HG03575 (cell line): ENCODE measurements at regions not wholly inside any gene's neighbourhood (a gene's known extent, or its start where the extent isn't known, plus 50 kb on each side); places are given as distances from the start of the nearest gene placed in this dataset.

ENCODE experiments used
- ATAC-seq: cut with Tn5 transposase; IDR thresholded peaks from one replicate; pipeline ENCODE4 v1.9.1; 2021; ENCODE audit not compliant: unreplicated experiment, insufficient number of reproducible peaks, low FRiP score; ENCODE audit errors: extremely low read depth

DNA sequence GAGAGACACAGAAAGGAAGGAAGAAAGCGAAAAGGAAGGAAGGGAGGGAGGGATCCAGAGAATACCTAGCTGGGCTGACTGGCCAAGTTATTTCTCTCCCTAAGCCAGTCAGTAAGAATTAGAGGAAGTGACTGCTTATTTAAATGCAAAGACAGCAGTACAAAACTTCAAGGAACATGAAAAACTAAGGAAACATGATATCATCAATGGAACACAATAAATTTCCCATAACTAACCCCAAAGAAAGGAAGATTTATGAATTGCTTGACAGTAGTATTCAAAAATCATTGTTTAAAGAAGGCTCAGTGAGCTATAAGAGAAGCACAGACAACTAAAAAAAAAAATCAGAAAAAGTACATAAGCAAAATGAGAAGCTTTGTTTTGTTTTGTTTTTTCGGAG is 252.3 kb upstream of the SASH1 start:
- no peak for ATAC-seq

DNA sequence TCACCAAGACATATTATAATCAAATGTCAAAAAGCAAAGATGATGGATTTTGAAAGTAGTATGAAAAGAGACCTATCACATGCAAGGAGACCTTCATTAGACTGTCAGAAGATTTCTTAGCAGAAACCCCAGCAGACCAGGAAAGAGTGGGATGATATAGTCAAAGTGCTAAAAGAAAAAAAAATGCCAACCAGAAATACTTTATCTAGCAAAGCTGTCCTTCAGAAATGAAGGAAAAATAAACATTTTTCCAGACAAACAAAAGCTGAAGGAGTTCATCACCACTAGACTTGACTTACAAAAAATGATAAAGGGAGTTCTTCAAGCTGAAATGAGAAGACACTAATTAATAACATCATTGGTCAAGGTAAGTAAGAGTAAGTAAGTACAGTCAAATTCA is 251.2 kb upstream of the SASH1 start:
- ATAC-seq = no peak

DNA sequence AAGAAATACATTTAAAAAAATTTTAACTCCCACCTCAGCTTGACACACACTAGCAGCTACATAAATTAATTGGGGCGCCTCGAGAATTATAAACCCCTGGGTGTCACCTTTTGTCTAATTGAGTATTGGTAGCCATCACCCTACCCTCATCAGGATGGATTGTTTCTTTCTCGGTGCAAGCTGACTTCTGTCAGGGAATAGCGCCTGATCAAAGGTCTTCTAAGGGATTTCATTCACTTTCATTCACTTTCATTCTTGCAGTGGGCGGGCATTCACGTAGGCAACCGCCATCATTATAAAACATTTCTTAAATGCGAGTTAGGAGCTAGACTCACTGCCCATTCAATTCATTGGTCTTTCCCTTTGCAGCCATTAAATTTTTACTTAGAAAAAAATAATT is 239.2 kb upstream of the SASH1 start:
- ATAC-seq = no peak

DNA sequence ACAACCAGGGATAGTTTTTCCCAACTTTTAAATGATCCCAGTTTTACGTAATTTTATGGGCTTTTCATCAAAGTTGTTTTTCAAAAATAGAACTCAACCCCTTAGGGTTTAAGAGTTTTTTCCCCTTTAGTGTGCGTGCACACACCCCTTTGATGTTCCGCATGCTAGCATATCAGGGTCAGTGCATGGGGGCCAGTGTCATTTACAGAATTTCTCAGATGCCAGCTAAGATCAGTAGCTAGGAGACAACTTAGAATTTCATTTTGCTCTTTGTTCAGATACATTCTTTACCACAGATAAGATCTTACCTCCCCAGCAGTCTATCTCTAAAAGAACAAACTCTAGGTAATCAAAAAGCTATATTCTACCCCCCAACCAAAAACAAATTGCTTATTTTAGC is 238.5 kb upstream of the SASH1 start:
- no peak for ATAC-seq

DNA sequence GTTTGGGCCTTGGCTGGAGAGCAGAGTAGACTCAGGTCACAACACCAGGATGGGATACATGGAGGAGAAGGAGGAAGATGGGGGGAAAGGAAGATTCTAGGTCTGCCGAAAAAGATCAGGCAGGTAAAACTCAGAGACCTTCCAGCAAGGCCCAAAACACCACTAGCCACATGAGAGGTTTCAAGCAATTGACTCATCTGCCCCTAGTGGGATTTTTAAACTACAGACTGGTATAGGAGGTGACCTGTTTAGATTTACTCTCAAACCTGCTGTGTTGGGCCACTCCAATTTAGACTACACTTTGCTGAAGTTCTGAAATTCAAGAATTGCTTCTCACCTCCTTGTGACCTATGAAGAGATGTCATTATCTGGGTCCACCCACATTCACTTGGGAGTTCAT is 236.9 kb upstream of the SASH1 start:
- ATAC-seq = no peak

DNA sequence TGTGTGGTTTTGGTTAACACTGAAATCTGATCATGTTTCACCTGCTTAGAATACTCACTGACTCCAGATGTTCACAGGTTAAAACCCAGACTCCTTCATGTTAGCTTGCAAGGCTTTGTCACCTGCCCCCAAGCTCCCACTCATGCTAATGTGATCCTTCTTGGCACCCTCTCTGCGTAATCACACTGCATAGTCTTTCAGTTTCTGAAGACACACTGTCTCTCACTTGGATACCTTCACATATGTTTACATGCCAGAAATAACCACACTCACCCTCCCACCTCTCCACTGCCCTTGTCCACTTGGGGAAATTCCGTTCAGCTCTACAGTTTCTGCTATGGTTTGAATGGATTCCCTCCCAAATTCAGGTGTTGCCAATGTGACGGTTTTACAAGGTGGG is 234.7 kb upstream of the SASH1 start:
- ATAC-seq = no peak

DNA sequence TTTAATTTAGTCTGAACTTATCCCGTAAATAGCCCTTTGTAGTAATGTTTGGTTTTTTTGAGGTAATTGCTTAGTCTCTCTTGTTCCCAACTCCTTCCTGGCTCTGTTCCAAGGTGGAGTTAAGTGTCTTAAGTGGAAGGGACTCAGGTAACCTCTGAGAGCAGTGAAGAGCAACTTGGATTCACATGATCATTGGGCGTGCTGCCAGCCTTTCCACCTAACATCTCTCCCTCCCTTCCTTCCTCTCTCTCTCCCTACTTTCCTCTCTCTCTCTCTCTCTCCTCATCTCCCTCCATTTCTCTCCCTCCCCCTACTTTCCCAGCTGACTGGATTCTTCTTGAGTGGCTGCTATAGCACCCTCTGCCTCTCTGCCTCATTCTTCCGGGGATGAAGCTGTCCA is 232.9 kb upstream of the SASH1 start:
- no peak for ATAC-seq

DNA sequence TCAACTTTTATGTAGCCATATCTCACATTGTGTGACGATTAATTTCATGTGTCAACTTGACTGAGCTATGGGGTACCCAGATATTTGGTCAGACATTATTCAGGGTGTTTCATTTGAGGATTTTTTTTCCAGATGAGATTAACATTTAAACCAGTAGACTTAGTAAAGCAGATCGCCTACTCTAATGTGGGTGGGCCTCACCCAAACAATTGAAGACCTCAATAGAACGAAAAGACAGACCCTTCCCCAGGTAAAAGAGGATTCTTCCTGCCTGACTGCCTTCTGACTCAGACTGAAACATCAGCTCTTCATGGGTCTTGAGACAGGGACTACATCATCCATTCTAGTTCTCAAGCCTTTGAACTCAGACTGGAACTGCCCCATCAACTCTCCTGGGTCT is 231.7 kb upstream of the SASH1 start:
- ATAC-seq = no peak

DNA sequence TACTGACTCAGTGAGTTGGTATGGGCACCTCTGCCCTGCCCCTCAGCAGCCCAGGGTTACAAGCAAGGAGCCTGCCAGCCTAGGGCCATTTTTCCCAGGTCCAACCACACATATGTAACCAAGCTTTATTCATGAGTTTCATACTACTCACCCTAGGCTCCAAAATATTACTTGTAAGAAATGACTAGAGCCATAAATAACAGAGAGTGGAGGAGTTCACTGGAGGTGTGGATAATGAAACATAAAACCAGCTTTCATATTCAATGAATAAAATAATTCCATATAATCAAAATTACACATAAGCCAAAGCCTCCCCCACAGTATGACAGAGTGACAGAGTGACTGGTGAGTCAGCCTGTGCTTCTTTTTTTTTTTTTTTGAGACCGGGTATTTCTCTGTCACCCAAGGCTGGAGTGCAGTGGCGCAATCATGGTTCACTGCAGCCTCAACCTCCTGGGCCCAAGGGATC is 229.8 kb upstream of the SASH1 start:
- no peak for ATAC-seq

DNA sequence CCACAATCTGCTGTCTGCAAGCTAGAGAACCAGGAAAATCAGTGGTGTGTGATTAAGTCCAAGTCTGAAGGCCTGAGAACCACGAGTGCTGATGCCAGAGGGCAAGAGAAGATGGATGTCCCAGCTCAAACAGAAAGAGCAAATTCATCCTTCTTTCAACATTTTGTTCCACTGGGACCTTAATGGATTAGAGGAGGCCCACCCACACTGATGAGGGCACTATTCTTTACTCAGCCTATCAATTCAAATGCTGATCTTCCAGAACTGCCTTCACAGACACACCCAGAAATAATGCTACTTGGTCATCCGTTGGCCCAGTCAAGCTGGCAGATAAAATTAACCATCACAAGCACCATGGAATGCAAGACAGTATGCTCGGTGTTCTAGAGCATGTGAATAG is 226.6 kb upstream of the SASH1 start:
- no peak for ATAC-seq

DNA sequence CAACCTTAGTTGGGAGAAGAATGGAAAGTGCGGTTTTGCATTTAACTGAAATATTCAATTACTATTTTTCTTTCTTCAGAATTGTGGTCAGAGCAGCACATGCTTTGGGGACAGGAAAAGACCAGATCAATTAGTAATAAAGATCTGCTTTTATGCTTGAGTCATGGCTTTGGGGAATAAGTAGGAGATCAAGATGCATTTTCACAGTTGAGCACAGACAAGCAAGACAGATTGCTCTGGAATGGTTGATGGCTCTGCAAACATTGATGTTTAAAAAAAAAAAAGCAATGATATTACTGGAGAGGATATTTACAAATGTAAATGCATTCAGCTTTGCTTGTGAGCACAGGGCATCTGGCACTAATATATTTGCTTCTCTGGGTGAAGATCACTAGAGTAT is 224.4 kb upstream of the SASH1 start:
- no peak for ATAC-seq

DNA sequence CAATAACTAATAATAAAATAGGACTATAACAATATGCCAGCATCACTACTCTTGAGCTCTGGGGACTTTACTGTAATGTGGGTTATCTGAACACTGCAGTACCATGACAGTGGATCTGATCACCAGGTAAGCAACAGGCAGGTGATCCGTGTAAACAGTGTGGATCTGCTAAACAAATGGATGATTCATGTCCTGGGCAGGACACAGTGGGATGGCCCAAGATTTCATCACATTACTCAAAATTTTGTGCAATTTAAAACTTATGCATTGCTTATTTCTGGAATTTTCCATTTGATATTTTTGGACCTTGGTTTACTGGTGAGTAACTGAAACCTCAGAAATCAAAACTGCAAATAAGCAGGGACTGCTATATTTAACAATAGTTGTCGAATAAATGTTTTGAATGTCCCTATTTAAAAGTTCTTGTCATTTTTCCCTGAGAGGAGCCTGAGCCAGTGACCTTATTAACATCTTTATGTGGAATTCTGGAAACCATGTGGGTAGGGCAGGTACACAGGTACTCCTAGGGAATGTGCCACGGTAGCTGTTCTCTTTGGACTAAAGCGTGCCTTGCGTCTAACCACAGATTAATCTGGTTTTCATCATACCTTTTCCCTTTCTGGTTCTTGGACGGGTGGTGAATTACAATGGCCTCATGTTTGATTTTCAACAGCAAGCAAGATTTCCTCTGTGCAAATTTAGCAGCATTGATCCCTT is 214.5 kb upstream of the SASH1 start:
- ATAC-seq = no peak

DNA sequence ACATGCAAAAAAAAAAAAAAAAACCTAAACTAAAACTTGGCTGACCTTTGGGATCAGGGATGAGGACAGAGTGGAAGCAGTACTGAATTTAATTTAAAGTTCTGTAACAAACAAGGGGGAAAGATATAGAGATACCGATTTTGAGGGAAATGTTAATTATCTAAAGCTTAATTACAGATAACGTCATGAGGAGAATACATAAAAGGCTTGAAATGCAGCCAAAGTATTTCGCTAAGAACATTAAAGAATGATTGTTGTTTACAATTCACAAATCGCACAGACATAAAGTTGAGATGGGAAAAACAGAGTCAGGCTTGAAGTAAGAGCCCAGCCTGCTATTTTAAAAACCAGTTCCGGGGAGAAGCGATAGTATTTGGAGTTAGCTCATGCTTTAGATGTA is 208.0 kb upstream of the SASH1 start:
- no peak for ATAC-seq

DNA sequence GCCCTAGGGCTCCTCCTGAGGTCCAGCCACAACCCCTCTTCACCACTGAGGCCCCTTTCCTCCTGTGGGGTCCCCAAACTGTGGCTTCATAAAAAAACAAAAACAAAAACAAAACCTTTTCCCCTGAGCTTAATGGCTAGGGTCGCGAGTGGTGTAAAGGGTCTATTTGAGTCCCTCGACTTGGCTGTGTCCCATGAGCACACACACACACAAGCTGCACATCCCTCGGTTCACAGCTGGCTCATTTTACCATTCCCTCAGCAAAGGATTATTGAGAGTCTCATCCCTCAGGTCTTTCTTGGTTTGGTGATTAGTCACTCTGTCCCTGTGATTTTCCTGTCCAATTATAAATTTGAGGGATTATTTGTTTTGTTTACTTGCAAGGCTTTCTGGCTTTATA is 206.1 kb upstream of the SASH1 start:
- no peak for ATAC-seq

DNA sequence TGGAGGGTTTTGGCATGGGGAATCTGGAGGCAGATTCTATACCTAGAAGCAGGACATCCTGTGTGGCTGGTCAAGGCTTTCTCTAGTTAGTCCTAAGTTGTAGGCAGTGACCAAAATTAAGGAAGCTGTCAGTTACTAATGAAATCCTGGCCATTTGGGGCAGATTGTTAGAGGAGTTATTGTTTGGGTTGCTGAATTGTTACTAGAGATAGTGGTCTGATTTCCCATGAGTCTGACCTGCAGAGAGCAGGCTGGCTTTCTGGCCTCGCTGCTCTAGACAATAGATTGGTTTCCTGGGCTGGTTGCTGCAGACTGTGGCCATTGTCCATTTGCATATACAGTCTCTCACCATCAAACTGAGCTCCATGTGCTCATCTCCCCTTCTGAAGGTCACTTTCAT is 205.0 kb upstream of the SASH1 start:
- ATAC-seq = no peak

DNA sequence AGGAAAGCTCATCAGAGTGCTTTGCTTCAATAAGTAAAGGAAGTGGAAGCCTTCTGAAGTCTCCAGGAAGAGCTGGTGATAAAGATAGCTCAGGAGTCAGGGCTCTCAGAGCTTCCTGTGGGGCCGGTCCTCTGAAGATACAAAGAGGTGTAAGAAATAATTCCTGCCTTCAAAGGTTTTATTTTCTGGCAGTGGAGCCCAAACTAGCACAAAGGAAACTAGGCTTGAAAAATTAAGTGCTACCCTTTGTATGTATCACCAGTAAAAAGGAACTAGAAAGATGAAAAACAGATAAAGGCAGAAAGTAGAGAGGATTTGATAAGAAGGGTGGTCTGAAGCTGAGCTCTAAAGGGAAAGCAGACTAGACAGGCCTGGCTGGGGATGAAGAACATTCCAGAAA is 204.1 kb upstream of the SASH1 start:
- no peak for ATAC-seq

DNA sequence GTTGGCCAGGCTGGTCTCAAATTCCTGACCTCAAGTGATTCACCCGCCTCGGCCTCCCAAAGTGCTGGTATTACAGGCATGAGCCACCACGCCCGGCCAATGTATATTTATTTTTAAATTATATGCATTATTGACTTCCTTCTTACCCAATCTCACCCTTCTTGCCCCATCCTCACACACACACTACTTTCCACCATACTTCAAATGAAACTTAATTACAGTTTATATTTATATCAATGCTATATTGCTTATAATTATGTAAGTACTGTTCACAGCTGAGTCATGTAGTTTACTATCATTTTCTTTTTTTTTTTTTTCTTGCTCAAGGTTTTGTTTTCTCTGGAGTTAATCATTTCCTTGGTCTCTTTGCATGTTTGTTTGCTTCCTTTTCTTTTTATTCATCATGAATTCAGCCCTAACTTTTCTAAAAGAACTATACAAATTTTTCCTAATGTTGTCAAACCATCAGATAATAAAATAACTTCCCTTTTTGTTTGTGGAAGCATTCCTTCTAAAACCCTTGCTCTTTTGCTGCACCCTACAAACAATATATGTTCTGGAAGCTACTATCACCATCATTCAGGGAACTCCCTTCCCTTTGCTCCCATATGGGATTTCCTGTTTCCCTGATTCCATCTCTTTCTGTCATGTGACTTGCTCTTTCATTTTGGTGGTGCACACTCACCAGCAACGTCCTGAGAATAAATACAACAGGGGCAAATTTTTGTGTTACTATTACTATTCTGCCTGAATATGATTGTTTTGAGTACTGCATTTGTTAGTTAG is 201.7 kb upstream of the SASH1 start:
- no peak for ATAC-seq

DNA sequence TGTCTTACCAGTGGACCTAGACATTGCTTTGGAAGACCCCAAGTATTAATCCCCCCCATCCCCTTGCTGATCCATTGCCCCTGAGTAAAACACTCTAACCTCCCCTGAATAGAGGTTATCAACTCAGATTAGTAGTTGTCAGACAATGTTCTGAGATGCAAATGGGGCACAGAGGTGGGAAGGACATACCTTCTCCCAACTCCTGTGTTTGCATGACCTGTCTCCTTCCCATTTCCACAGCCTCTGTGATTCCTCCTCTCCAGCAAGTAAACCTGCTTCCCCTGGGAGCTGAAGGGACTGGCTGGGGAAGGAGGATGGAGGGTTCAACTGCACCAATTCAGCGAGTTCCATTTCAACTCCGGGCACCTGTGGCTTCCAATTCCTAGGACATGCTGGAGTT is 199.8 kb upstream of the SASH1 start:
- ATAC-seq = no peak

DNA sequence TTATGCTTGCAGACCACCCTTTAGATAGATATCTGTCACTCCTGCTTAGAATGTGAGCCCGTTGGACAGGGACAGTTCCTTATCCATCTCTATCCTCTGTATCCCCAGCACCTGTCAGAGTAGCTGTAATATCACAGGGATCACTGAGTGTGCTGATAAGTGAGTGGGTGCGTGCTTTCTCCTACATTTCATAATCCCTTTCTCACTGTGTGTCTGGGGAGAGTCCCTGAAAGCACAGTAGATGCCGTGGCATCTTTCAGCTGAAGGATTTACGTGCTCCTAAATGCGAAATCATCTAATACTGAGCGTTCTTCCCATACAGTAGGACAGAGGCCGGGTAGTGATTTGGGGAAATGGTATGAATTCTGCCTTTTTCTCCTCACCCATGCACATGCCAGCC is 198.9 kb upstream of the SASH1 start:
- no peak for ATAC-seq

DNA sequence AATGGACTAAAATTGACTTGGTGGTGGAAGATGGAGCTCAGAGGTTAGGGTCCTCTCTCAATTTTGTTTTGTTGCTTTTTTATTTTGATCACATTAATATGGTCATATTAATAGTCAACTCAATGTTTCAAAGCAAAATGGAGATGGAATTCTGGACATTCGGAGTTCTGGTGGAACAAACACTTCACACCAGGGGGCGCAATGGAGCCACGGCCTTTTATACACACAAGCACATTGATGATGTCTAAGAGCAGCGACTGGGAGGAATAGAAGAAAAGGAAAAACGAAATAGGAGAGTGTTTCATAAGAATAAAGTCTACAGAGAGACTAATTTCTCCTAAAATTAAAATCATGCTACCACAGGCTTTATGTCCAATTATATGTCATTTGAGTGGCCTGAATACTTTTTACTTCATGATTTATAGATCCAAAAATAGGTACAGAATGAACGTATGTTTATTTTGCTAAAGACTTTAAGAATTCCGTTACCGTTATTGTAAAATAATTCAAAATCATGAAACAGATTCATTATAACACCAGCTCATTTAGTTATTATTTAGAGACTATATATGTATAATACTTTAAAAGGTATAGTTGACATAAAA is 197.6 kb upstream of the SASH1 start:
- no peak for ATAC-seq
